ENCODE measurements at regions not wholly inside any gene's neighbourhood (a gene's known extent, or its start where the extent isn't known, plus 50 kb on each side); places are given as distances from the start of the nearest gene placed in this dataset.
"Not testable (repeated sequence)": the region's sequence is repeated elsewhere in the genome, so short reads cannot be mapped to it uniquely, and the experiment has no call there.

- DNase-seq: no peak
- TF ChIP-seq POLR2A (IDR thresholded peaks at IDR 0.05; ENCODE audit: low read length) (no peak), GATA1 (IDR thresholded peaks at IDR 0.05; ENCODE audit: low read depth, low read length) (no peak)
Observed at GRCh38 chr16:86953631-86954391, 363.4 kb downstream of the C16orf95 start.

GRCh38 chr16:86955136-86955855 lies 361.9 kb downstream of the C16orf95 start:
- no peak for DNase-seq
- no peak for TF ChIP-seq POLR2A (IDR thresholded peaks at IDR 0.05; ENCODE audit: low read length)
- no peak for TF ChIP-seq GATA1 (IDR thresholded peaks at IDR 0.05; ENCODE audit: low read depth, low read length)

- no peak for DNase-seq
- TF ChIP-seq POLR2A (IDR thresholded peaks at IDR 0.05; ENCODE audit: low read length): no peak
- no peak for TF ChIP-seq GATA1 (IDR thresholded peaks at IDR 0.05; ENCODE audit: low read depth, low read length)
Observed at GRCh38 chr16:86956437-86956836, 360.8 kb downstream of the C16orf95 start.

- not testable (repeated sequence) for DNase-seq
Observed at GRCh38 chr16:86957662-86958198, 359.5 kb downstream of the C16orf95 start.

GRCh38 chr16:86958423-86958822 lies 358.8 kb downstream of the C16orf95 start:
- TF ChIP-seq GATA1 (IDR thresholded peaks at IDR 0.05; ENCODE audit: low read depth, low read length) (no peak), POLR2A (IDR thresholded peaks at IDR 0.05; ENCODE audit: low read length) (no peak)
- DNase-seq: no peak

- TF ChIP-seq GATA1 (IDR thresholded peaks at IDR 0.05; ENCODE audit: low read depth, low read length) (no peak), POLR2A (IDR thresholded peaks at IDR 0.05; ENCODE audit: low read length) (no peak)
- DNase-seq: no peak
Observed at GRCh38 chr16:86959091-86959651, 358.0 kb downstream of the C16orf95 start.

GRCh38 chr16:86959729-86960128 lies 357.5 kb downstream of the C16orf95 start:
- no peak for DNase-seq
- TF ChIP-seq GATA1 (IDR thresholded peaks at IDR 0.05; ENCODE audit: low read depth, low read length) (no peak), POLR2A (IDR thresholded peaks at IDR 0.05; ENCODE audit: low read length) (no peak)

- TF ChIP-seq GATA1 (IDR thresholded peaks at IDR 0.05; ENCODE audit: low read depth, low read length) (no peak), POLR2A (IDR thresholded peaks at IDR 0.05; ENCODE audit: low read length) (no peak)
Observed at GRCh38 chr16:86960266-86960665, 356.9 kb downstream of the C16orf95 start.

GRCh38 chr16:86961171-86961601 lies 356.0 kb downstream of the C16orf95 start:
- DNase-seq: no peak
- TF ChIP-seq POLR2A (IDR thresholded peaks at IDR 0.05; ENCODE audit: low read length): no peak
- no peak for TF ChIP-seq GATA1 (IDR thresholded peaks at IDR 0.05; ENCODE audit: low read depth, low read length)

More at GRCh38 chr16:86960266-86960665, 356.9 kb downstream of the C16orf95 start:
- no peak for DNase-seq

GRCh38 chr16:86962259-86962658 lies 354.9 kb downstream of the C16orf95 start:
- TF ChIP-seq GATA1 (IDR thresholded peaks at IDR 0.05; ENCODE audit: low read depth, low read length) (no peak), POLR2A (IDR thresholded peaks at IDR 0.05; ENCODE audit: low read length) (no peak)
- DNase-seq: no peak

- DNase-seq: no peak
Observed at GRCh38 chr16:86962913-86963312, 354.3 kb downstream of the C16orf95 start.

GRCh38 chr16:86963600-86964575 lies 353.3 kb downstream of the C16orf95 start:
- TF ChIP-seq GATA1 (IDR thresholded peaks at IDR 0.05; ENCODE audit: low read depth, low read length) (no peak), POLR2A (IDR thresholded peaks at IDR 0.05; ENCODE audit: low read length) (no peak)
- DNase-seq: no peak

More at GRCh38 chr16:86962913-86963312, 354.3 kb downstream of the C16orf95 start:
- TF ChIP-seq GATA1 (IDR thresholded peaks at IDR 0.05; ENCODE audit: low read depth, low read length) (no peak), POLR2A (IDR thresholded peaks at IDR 0.05; ENCODE audit: low read length) (no peak)

GRCh38 chr16:86964796-86965241 lies 352.4 kb downstream of the C16orf95 start:
- no peak for DNase-seq
- no peak for TF ChIP-seq POLR2A (IDR thresholded peaks at IDR 0.05; ENCODE audit: low read length)
- no peak for TF ChIP-seq GATA1 (IDR thresholded peaks at IDR 0.05; ENCODE audit: low read depth, low read length)

Data from erythroblast (primary cell).